Iris pigment epithelial cell (primary cell): ENCODE measurements at regions not wholly inside any gene's neighbourhood (a gene's known extent, or its start where the extent isn't known, plus 50 kb on each side); places are given as distances from the start of the nearest gene placed in this dataset.

Experiments used
- DNase-seq: peaks from one replicate; pipeline ENCODE4 v3.0.0-alpha.2; 2011; ENCODE audit warnings: low read depth

DNA sequence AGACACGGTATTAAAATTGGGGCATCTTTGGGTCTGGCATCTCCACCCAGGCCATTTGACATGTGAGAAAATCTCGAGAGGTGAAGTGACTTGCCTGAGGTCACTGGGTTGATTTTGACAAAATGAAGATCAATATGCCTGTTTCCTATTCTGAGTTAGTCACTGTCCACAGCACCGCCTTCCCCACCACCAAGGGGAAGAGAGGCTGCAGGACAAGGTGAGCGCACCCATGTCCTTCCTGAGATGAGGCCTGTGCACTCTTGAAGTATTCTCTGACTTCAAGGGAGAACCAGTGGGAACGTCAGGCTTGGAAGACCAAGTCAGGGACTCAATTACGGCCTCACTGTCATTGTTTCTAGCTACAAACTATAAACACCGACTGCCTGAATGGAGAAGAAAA lies 49.9 kb upstream of the WSB1 start:
- no peak for DNase-seq
